Lower lobe of right lung (tissue), 2 donors: ENCODE measurements at regions not wholly inside any gene's neighbourhood (a gene's known extent, or its start where the extent isn't known, plus 50 kb on each side); places are given as distances from the start of the nearest gene placed in this dataset.
"Not testable (repeated sequence)": the region's sequence is repeated elsewhere in the genome, so short reads cannot be mapped to it uniquely, and the experiment has no call there.

Experiments used
- ATAC-seq, 2 donors: fragments of 200-7000 bp; cut with Tn5 transposase; one replicate each; pipeline ENCODE4 v1.9.1; 2020 to 2022; ENCODE audit warnings: mild to moderate bottlenecking in 2 of 2, moderate library complexity in 2 of 2
- DNase-seq: peaks from one replicate; pipeline ENCODE4 v3.0.0-alpha.2; 2020
- H3K27ac ChIP-seq: fragments of 200-600 bp; one replicate; pipeline ENCODE4 v1.8.0; 2022
- H3K27me3 ChIP-seq: fragments of 200-600 bp; one replicate; pipeline ENCODE4 v1.8.0; 2022; ENCODE audit warnings: low read depth
- H3K36me3 ChIP-seq: fragments of 200-600 bp; one replicate; pipeline ENCODE4 v1.8.0; 2022; ENCODE audit warnings: mild to moderate bottlenecking
- H3K4me1 ChIP-seq: fragments of 200-600 bp; one replicate; pipeline ENCODE4 v1.8.0; 2022
- H3K4me3 ChIP-seq: fragments of 200-600 bp; one replicate; pipeline ENCODE4 v1.8.0; 2022; ENCODE audit warnings: mild to moderate bottlenecking
- H3K9me3 ChIP-seq: fragments of 200-600 bp; one replicate; pipeline ENCODE4 v1.8.0; 2022
- CTCF ChIP-seq: fragments of 200-600 bp; IDR thresholded peaks from one replicate; pipeline ENCODE4 v1.8.0; 2022; ENCODE audit warnings: antibody characterized with exemption, mild to moderate bottlenecking
- intact Hi-C: fragments of 100-400 bp; cut with DNase I; formaldehyde crosslinking; loops from one replicate; pipeline ENCODE4 v1.11.0; 2022
- donor health status: DM: no; HTN: yes; CAD: no; lungs with severe emphysema.

DNA sequence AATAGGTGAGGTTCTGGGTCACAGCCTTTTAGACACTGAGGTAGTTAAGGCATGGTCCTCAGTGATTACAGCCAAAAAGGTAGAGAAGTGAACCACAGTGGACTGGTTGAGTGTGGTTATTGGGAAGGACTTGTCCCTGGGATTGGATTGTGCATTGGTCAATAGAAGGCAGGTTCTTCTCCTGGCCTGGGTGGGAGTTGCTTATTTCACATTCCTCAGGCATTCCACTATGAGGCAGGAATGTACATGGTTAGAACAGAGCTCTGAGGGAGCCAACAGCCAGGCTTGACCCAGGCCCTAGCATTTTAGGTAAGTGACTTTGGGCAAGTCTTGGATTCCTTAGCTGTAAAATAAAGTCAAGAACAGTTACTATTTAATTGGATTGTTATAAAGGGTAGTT is 97.9 kb upstream of the MARK1 start:
- no peak for ATAC-seq

DNA sequence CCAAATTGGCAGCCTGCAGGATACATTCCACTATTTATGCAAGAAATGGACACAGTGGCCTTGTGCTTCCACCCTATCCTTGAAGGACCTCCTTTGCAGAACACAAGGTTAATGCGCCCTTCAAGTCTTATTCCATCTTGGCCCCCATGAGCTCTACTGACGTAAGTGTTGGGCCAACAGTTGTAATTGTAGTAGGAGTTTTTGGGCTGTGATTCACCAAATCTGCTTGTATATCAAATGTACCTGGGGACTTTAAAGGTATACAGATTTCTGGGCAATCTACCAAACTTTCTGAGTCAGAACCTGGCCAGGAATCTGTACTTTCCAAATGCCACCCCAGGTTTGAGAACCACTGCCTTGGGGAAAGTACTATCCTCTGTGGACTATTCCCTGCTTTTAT is 100.9 kb upstream of the MARK1 start:
- no peaks in the 10 kb centered on the region for H3K4me1 ChIP-seq
- ATAC-seq, result no peak
- no peaks in the 10 kb centered on the region for H3K27me3 ChIP-seq
- intact Hi-C loops, result no loop called here
- no peak for TF ChIP-seq CTCF
- no peaks in the 10 kb centered on the region for H3K9me3 ChIP-seq
- no peak for DNase-seq
- no peak overlapping the region for H3K27ac ChIP-seq
- no peak overlapping the region for H3K4me3 ChIP-seq
- no peaks in the 10 kb centered on the region for H3K36me3 ChIP-seq

More for the DNA sequence above, 97.9 kb upstream of the MARK1 start:
- no peaks in the 10 kb centered on the region for H3K4me1 ChIP-seq
- H3K4me3 ChIP-seq, result no peak overlapping the region
- TF ChIP-seq CTCF, result no peak
- H3K36me3 ChIP-seq, result no peaks in the 10 kb centered on the region
- H3K9me3 ChIP-seq, result no peaks in the 10 kb centered on the region
- DNase-seq, result no peak
- no peaks in the 10 kb centered on the region for H3K27me3 ChIP-seq
- intact Hi-C loops, result no loop called here
- no peak overlapping the region for H3K27ac ChIP-seq

DNA sequence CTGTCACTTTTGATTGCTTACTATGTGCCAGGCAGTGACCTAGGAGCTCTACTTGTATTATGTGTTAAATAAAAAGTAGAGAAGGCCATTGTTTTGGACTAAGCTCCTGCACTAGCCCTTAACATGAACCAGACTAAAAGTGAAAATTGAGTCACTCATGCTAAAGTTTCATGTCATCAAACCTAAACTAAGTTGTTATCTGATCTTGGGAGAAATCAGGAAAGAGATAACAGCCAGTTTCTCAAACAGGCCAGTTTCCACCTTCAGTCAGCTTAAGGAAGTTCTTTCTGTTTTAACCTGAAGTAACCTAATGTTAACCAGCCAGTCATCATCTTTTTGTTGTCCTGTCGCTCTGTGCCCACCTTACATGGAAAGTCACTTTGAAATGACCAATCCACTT is 102.1 kb upstream of the MARK1 start:
- Histone ChIP-seq H3K27ac (no peak overlapping the region), H3K4me3 (no peak overlapping the region), H3K36me3 (no peaks in the 10 kb centered on the region), H3K27me3 (no peaks in the 10 kb centered on the region), H3K9me3 (no peaks in the 10 kb centered on the region), H3K4me1 (no peaks in the 10 kb centered on the region)
- intact Hi-C loops, result no loop called here
- no peak for TF ChIP-seq CTCF
- DNase-seq (no peak), ATAC-seq (no peak)

GRCh38 chr1:220421508-220421907 is 106.4 kb upstream of the MARK1 start:
- ATAC-seq, result no peak
- no peak for TF ChIP-seq CTCF
- Histone ChIP-seq H3K9me3 (no peaks in the 10 kb centered on the region), H3K27ac (no peak overlapping the region), H3K4me1 (no peaks in the 10 kb centered on the region), H3K4me3 (no peak overlapping the region), H3K27me3 (no peaks in the 10 kb centered on the region), H3K36me3 (no peaks in the 10 kb centered on the region)
- intact Hi-C loops, result no loop called here
- no peak for DNase-seq

- Histone ChIP-seq H3K27ac (no peak overlapping the region), H3K9me3 (no peaks in the 10 kb centered on the region), H3K27me3 (no peaks in the 10 kb centered on the region), H3K4me3 (no peak overlapping the region), H3K4me1 (no peaks in the 10 kb centered on the region), H3K36me3 (no peaks in the 10 kb centered on the region)
- DNase-seq, result no peak
- intact Hi-C loops, result no loop called here
- ATAC-seq, result no peak
- TF ChIP-seq CTCF, result no peak
Measured at GRCh38 chr1:220420726-220421125, 107.2 kb upstream of the MARK1 start.

DNA sequence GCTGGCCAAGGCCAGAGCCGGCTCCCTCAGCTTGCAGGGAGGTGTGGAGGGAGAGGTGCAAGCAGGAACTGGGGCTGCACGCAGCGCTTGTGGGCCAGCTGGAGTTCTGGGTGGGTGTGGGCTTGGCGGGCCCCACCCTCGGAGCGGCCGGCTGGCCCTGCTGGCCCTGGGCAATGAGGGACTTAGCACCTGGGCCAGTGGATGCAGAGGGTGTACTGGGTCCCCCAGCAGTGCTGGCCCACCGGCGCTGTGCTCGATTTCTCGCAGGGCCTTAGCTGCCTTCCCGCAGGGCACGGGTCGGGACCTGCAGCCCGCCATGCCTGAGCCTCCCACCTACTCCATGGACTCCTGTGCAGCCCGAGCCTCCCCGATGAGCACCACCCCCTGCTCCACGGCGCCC is 115.6 kb upstream of the MARK1 start:
- ATAC-seq, DNase-seq, H3K36me3 ChIP-seq, H3K4me3 ChIP-seq, intact Hi-C loops, H3K27ac ChIP-seq, H3K9me3 ChIP-seq, H3K27me3 ChIP-seq, H3K4me1 ChIP-seq: not testable (repeated sequence)
